Prostate gland (tissue), 2 donors: ENCODE measurements at regions not wholly inside any gene's neighbourhood (a gene's known extent, or its start where the extent isn't known, plus 50 kb on each side); places are given as distances from the start of the nearest gene placed in this dataset.

Source experiments
- DNase-seq: peaks from one replicate; pipeline ENCODE4 v3.0.0-alpha.2; 2019; ENCODE audit warnings: low spot score
- H3K27ac ChIP-seq, 2 donors: fragments of 200-600 bp; sonication (generic); 2 replicates each; pipeline ENCODE4 v1.5.1; 2017 to 2019
- H3K27me3 ChIP-seq: fragments of 200-600 bp; sonication (generic); replicated peaks from 2 replicates; pipeline ENCODE4 v1.5.1; 2019; ENCODE audit not compliant: insufficient read depth
- H3K36me3 ChIP-seq, 2 donors: fragments of 200-600 bp; sonication (generic); 1 replicate in 1 of 2; 2 replicates in 1 of 2; pipeline versions ENCODE4 v1.5.1 to v1.8.1; 2017 to 2019
- H3K4me1 ChIP-seq: fragments of 200-600 bp; sonication (generic); replicated peaks from 2 replicates; pipeline ENCODE4 v1.5.1; 2019
- H3K4me3 ChIP-seq, 2 donors: fragments of 200-600 bp; sonication (generic); 2 replicates each; pipeline ENCODE4 v1.5.1; 2017 to 2019
- H3K9me3 ChIP-seq: fragments of 200-600 bp; sonication (generic); 2 replicates; pipeline ENCODE4 v1.5.1; 2017
- CTCF ChIP-seq, 4 experiments: fragments of 200-600 bp in 2 of 4; fragments of 450-650 bp in 2 of 4; sonication (generic) in 2 of 4; IDR thresholded peaks; 1 replicate in 3 of 4; 2 replicates in 1 of 4; pipeline ENCODE4 v1.5.1; 2016 to 2019; ENCODE audit warnings: antibody characterized with exemption in 4 of 4, mild to moderate bottlenecking in 2 of 4, moderate library complexity in 2 of 4
- POLR2A ChIP-seq: fragments of 450-650 bp; IDR thresholded peaks from one replicate; pipeline ENCODE4 v1.6.1; 2016; ENCODE audit warnings: antibody characterized with exemption, mild to moderate bottlenecking
- POLR2AphosphoS5 ChIP-seq: sonication (generic); formaldehyde crosslinking; IDR thresholded peaks from one replicate; pipeline ENCODE4 v1.6.1; 2017; ENCODE audit warnings: antibody characterized with exemption
- WGBS: methylation state at CpG from one replicate; pipeline ENCODE4 v1.1.5; 2018; 5-methylcytosine and 5-hydroxymethylcytosine counted together
- intact Hi-C: fragments of 100-400 bp; cut with DNase I; formaldehyde crosslinking; loops from one replicate; pipeline ENCODE4 v1.14.2; 2022

- DNase-seq: peak; percentile 84
- H3K4me3 ChIP-seq: no peak overlapping the region
- peak overlapping the region in 1 of 2 donors; percentile 44 for H3K27ac ChIP-seq
- no peaks in the 10 kb centered on the region for H3K9me3 ChIP-seq
- WGBS: 27% methylated on average over 3 of the region's 3 CpGs
- intact Hi-C loops: no loop called here
- H3K36me3 ChIP-seq: no peaks in the 10 kb centered on the region
- H3K4me1 ChIP-seq: no peaks in the 10 kb centered on the region
- TF ChIP-seq POLR2AphosphoS5 (peak; percentile 90), CTCF (IDR thresholded peaks at IDR 0.05) (no peak)
- no peaks in the 10 kb centered on the region for H3K27me3 ChIP-seq
Measured at GRCh38 chr4:187354740-187355139, 631.1 kb upstream of the FAT1 start.

GRCh38 chr4:187357045-187357643 lies 633.5 kb upstream of the FAT1 start:
- no peak overlapping the region for H3K27ac ChIP-seq
- 94% methylated on average over 1 of the region's 1 CpG for WGBS
- intact Hi-C loops: no loop called here

GRCh38 chr4:187357821-187358220 lies 634.2 kb upstream of the FAT1 start:
- Histone ChIP-seq H3K9me3 (no peaks in the 10 kb centered on the region), H3K4me3 (no peak overlapping the region), H3K27me3 (no peaks in the 10 kb centered on the region), H3K4me1 (no peaks in the 10 kb centered on the region), H3K36me3 (no peaks in the 10 kb centered on the region), H3K27ac (no peak overlapping the region)
- intact Hi-C loops: no loop called here
- no peak for TF ChIP-seq POLR2A
- TF ChIP-seq POLR2AphosphoS5: peak; percentile 16
- 18% methylated on average over 4 of the region's 4 CpGs for WGBS
- DNase-seq: peak; percentile 28

More at GRCh38 chr4:187357045-187357643, 633.5 kb upstream of the FAT1 start:
- DNase-seq: no peak
- H3K9me3 ChIP-seq: no peaks in the 10 kb centered on the region
- H3K36me3 ChIP-seq: no peaks in the 10 kb centered on the region
- H3K4me3 ChIP-seq: no peak overlapping the region
- no peaks in the 10 kb centered on the region for H3K4me1 ChIP-seq
- no peak for TF ChIP-seq POLR2AphosphoS5
- no peak for TF ChIP-seq CTCF (IDR thresholded peaks at IDR 0.05)
- TF ChIP-seq POLR2A: no peak
- H3K27me3 ChIP-seq: no peaks in the 10 kb centered on the region

- H3K9me3 ChIP-seq: no peaks in the 10 kb centered on the region
- H3K27me3 ChIP-seq: no peaks in the 10 kb centered on the region
- TF ChIP-seq POLR2A (no peak), POLR2AphosphoS5 (no peak), CTCF (IDR thresholded peaks at IDR 0.05) (no peak)
- no peaks in the 10 kb centered on the region for H3K36me3 ChIP-seq
- no peak overlapping the region for H3K27ac ChIP-seq
- intact Hi-C loops: no loop called here
- no peaks in the 10 kb centered on the region for H3K4me1 ChIP-seq
- no peak for DNase-seq
- WGBS: 89% methylated on average over 31 of the region's 31 CpGs
- H3K4me3 ChIP-seq: no peak overlapping the region
Measured at GRCh38 chr4:187362937-187363857, 632.4 kb upstream of the ZFP42 start.

- DNase-seq: no peak
- no peak overlapping the region for H3K4me3 ChIP-seq
- WGBS: 83% methylated on average over 7 of the region's 7 CpGs
- intact Hi-C loops: no loop called here
- no peaks in the 10 kb centered on the region for H3K27me3 ChIP-seq
- TF ChIP-seq POLR2AphosphoS5 (no peak), CTCF (IDR thresholded peaks at IDR 0.05) (no peak), POLR2A (no peak)
- H3K27ac ChIP-seq: no peak overlapping the region
- H3K9me3 ChIP-seq: no peaks in the 10 kb centered on the region
- no peaks in the 10 kb centered on the region for H3K36me3 ChIP-seq
- no peaks in the 10 kb centered on the region for H3K4me1 ChIP-seq
Measured at GRCh38 chr4:187364401-187364800, 631.2 kb upstream of the ZFP42 start.
